H9 (cell line): ENCODE measurements at regions not wholly inside any gene's neighbourhood (a gene's known extent, or its start where the extent isn't known, plus 50 kb on each side); places are given as distances from the start of the nearest gene placed in this dataset.

Experiments
- DNase-seq: peaks from one replicate; pipeline ENCODE4 v3.0.0-alpha.2; 2017
- H2AFZ ChIP-seq: one replicate; pipeline ENCODE4 v1.6.1; 2013; ENCODE audit warnings: mild to moderate bottlenecking, low read length, control low read depth, moderate library complexity
- H2AK5ac ChIP-seq: 2 replicates; pipeline ENCODE4 v1.6.1; 2013; ENCODE audit warnings: low read length, control low read depth, mixed read lengths; ENCODE audit not compliant: insufficient read length
- H2BK120ac ChIP-seq: one replicate; pipeline ENCODE4 v1.6.1; 2013; ENCODE audit warnings: low read depth, mild to moderate bottlenecking, low read length, control low read depth, inconsistent platforms; ENCODE audit not compliant: poor library complexity, severe bottlenecking
- H2BK12ac ChIP-seq: 2 replicates; pipeline ENCODE4 v1.6.1; 2013; ENCODE audit warnings: low read length, control low read depth, mixed read lengths, low read depth; ENCODE audit not compliant: insufficient read length
- H2BK15ac ChIP-seq: 2 replicates; pipeline ENCODE4 v1.6.1; 2013; ENCODE audit warnings: low read depth, low read length, control low read depth
- H2BK20ac ChIP-seq: one replicate; pipeline ENCODE4 v1.6.1; 2013; ENCODE audit warnings: low read depth, mild to moderate bottlenecking, low read length, control low read depth, inconsistent platforms; ENCODE audit not compliant: poor library complexity, severe bottlenecking
- H2BK5ac ChIP-seq: 2 replicates; pipeline ENCODE4 v1.6.1; 2013; ENCODE audit warnings: low read length, control low read depth, mixed read lengths; ENCODE audit not compliant: insufficient read length
- H3K14ac ChIP-seq: 2 replicates; pipeline ENCODE4 v1.6.1; 2013; ENCODE audit warnings: low read length, control low read depth; ENCODE audit not compliant: insufficient read depth
- H3K18ac ChIP-seq: 2 replicates; pipeline ENCODE4 v1.6.1; 2013; ENCODE audit warnings: low read depth, mild to moderate bottlenecking, mixed read lengths, low read length, control low read depth; ENCODE audit not compliant: insufficient read length
- H3K23ac ChIP-seq: 2 replicates; pipeline ENCODE4 v1.6.1; 2013; ENCODE audit warnings: low read length, control low read depth, mixed read lengths, low read depth; ENCODE audit not compliant: insufficient read length
- H3K23me2 ChIP-seq: 2 replicates; pipeline ENCODE4 v1.6.1; 2013; ENCODE audit warnings: low read depth, mild to moderate bottlenecking, mixed read lengths, low read length, control low read depth; ENCODE audit not compliant: insufficient read length, poor library complexity, severe bottlenecking
- H3K27ac ChIP-seq: 2 replicates; pipeline ENCODE4 v1.5.1; 2013; ENCODE audit warnings: low read length, control low read depth, mixed read lengths, low read depth; ENCODE audit not compliant: insufficient read length
- H3K27me3 ChIP-seq: 2 replicates; pipeline ENCODE4 v1.6.1; 2013; ENCODE audit warnings: low read length, control low read depth, inconsistent platforms; ENCODE audit not compliant: insufficient read depth
- H3K4ac ChIP-seq: 2 replicates; pipeline ENCODE4 v1.6.1; 2013; ENCODE audit warnings: low read depth, mild to moderate bottlenecking, control low read depth, inconsistent platforms, low read length, moderate library complexity
- H3K4me1 ChIP-seq: 2 replicates; pipeline ENCODE4 v1.6.1; 2013; ENCODE audit warnings: low read length, control low read depth, inconsistent platforms; ENCODE audit not compliant: insufficient read depth
- H3K4me2 ChIP-seq: 2 replicates; pipeline ENCODE4 v1.6.1; 2013; ENCODE audit warnings: low read length, control low read depth, mixed read lengths; ENCODE audit not compliant: insufficient read length, insufficient read depth
- H3K56ac ChIP-seq: 2 replicates; pipeline ENCODE4 v1.6.1; 2013; ENCODE audit warnings: low read depth, mild to moderate bottlenecking, mixed read lengths, low read length, control low read depth; ENCODE audit not compliant: insufficient read length
- H3K79me1 ChIP-seq: 2 replicates; pipeline ENCODE4 v1.6.1; 2013; ENCODE audit warnings: low read depth, mild to moderate bottlenecking, moderate library complexity, low read length, control low read depth, inconsistent platforms; ENCODE audit not compliant: insufficient read depth, poor library complexity, severe bottlenecking
- H3K79me2 ChIP-seq: 2 replicates; pipeline ENCODE4 v1.6.1; 2013; ENCODE audit warnings: low read length, control low read depth, inconsistent platforms; ENCODE audit not compliant: insufficient read depth
- H3K9ac ChIP-seq: 2 replicates; pipeline ENCODE4 v1.6.1; 2013; ENCODE audit warnings: low read length, control low read depth, mixed read lengths; ENCODE audit not compliant: insufficient read length; ENCODE audit errors: extremely low read depth
- H3K9me3 ChIP-seq: one replicate; pipeline ENCODE4 v1.6.1; 2013; ENCODE audit warnings: low read depth, low read length, inconsistent platforms; ENCODE audit not compliant: control insufficient read depth
- H3T11ph ChIP-seq: one replicate; pipeline ENCODE4 v1.6.1; 2013; ENCODE audit warnings: mild to moderate bottlenecking, low read length, control low read depth, inconsistent platforms
- H4K20me1 ChIP-seq: one replicate; pipeline ENCODE4 v1.6.1; 2013; ENCODE audit not compliant: control insufficient read depth, insufficient read length, insufficient read depth
- H4K5ac ChIP-seq: 2 replicates; pipeline ENCODE4 v1.6.1; 2013; ENCODE audit warnings: low read depth, mild to moderate bottlenecking, mixed read lengths, low read length, control low read depth; ENCODE audit not compliant: insufficient read length
- H4K8ac ChIP-seq: replicated peaks from 2 replicates; pipeline ENCODE4 v1.6.1; 2013; ENCODE audit warnings: low read length, control low read depth, mixed read lengths, low read depth; ENCODE audit not compliant: insufficient read length
- H4K91ac ChIP-seq: 2 replicates; pipeline ENCODE4 v1.6.1; 2013; ENCODE audit warnings: low read depth, mild to moderate bottlenecking, moderate library complexity, mixed read lengths, low read length, control low read depth; ENCODE audit not compliant: insufficient read length
- H3K27ac Mint-ChIP-seq, 3 experiments: 2 replicates in 2 of 3; 3 replicates in 1 of 3; pipeline ENCODE4 v1.8.0; 2020 to 2021; ENCODE audit warnings: mixed read lengths in 3 of 3, mild to moderate bottlenecking in 1 of 3, moderate library complexity in 1 of 3
- H3K27me3 Mint-ChIP-seq: 2 replicates; pipeline ENCODE4 v1.8.0; 2021; ENCODE audit warnings: low read depth, mild to moderate bottlenecking, moderate library complexity, mixed read lengths
- H3K36me3 Mint-ChIP-seq, 3 experiments: 2 replicates in 2 of 3; 3 replicates in 1 of 3; pipeline ENCODE4 v1.8.0; 2020 to 2021; ENCODE audit warnings: low read depth in 3 of 3, mixed read lengths in 3 of 3; ENCODE audit not compliant: insufficient read depth in 1 of 3
- H3K4me1 Mint-ChIP-seq, 2 experiments: 2 replicates each; pipeline ENCODE4 v1.8.0; 2020; ENCODE audit warnings: mixed read lengths in 2 of 2
- H3K4me3 Mint-ChIP-seq, 2 experiments: 2 replicates in 1 of 2; 3 replicates in 1 of 2; pipeline ENCODE4 v1.8.0; 2020 to 2021; ENCODE audit warnings: mild to moderate bottlenecking in 2 of 2, mixed read lengths in 2 of 2, moderate library complexity in 1 of 2
- H3K9me3 Mint-ChIP-seq, 2 experiments: 2 replicates in 1 of 2; 3 replicates in 1 of 2; pipeline ENCODE4 v1.8.0; 2020; ENCODE audit warnings: mild to moderate bottlenecking in 2 of 2, mixed read lengths in 2 of 2, moderate library complexity in 1 of 2
- WGBS: extraction: QIAGEN DNeasy Blood & Tissue Kit; methylation state at CpG from one replicate; pipeline ENCODE4 v1.1.7; 2013; ENCODE audit warnings: missing lambda C conversion rate, low lambda C conversion rate, mixed read lengths; ENCODE audit not compliant: insufficient read length; ENCODE audit errors: extremely low coverage; 5-methylcytosine and 5-hydroxymethylcytosine counted together
- TF ChIP-seq, protein P1 (sequence below): fragments of 200-600 bp; sonication (generic); conservative IDR thresholded peaks from 3 replicates; pipeline ENCODE4 v1.8.0; 2021; ENCODE audit warnings: antibody characterized with exemption, mild to moderate bottlenecking

DNA sequence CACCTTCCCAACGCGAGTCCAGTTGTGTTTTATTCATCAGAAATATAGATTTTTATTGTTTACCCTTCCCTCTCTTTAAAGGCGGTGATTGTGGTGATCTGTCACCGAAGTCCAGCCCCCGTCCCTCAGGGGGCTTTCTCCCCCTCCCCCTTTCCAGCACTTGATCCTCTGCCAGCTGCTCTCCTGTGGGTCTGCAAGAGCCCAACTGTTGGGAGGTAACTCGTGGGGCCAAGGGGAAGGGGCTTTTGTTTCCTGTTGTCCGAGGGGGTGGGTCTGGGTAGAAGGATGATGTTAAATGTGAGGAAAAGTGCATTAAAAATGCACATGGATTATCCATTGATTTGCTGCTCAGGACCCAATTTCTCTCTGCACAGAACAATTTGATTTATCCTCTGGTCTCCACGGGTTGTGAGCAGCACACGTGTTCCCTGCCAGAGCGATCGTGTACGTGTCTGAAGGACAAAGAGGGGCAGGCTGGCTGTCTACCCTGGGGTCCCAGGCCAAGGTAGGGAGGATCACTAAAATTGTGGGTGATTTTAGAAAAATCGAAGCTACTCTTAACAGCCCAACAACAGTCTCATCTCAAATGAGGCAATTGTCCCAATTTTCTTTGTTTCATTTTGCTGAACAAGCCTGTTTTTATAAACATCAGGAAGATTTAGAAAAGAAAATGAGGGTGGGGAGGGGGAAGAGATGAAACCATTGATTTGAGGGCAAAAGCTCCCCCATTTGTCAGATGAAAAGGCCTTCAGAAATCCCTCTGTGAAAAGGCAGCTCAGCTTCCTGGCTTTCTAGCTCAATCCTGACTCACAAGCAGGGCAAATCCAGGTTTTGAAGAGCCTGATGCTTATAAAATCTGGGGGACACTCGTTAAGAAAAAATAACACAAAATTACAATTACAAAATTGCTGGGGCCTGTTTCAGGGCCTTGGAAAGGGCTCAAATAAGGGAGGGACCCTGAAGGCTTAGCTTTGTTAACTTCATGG, 176.2 kb downstream of the RHOU start:
- DNase-seq = no peak
- peaks cover 22 to 27% of the 10 kb centered on the region in 2 experiments for H3K4me1 Mint-ChIP-seq
- no peaks in the 10 kb centered on the region for H4K20me1 ChIP-seq
- no peak overlapping the region for H2AK5ac ChIP-seq
- no peak overlapping the region for H3K23ac ChIP-seq
- no peak overlapping the region for H3K4ac ChIP-seq
- H2AFZ ChIP-seq = no peak overlapping the region
- no peak overlapping the region for H4K5ac ChIP-seq
- no peaks in the 10 kb centered on the region for H3K27me3 ChIP-seq
- H3K4me3 Mint-ChIP-seq = peak overlapping the region in 1 of 2 experiments; percentile 34; a peak in 1 of 5 replicates
- H2BK120ac ChIP-seq = no peak overlapping the region
- H2BK20ac ChIP-seq = no peak overlapping the region
- no peak overlapping the region for H3K18ac ChIP-seq
- WGBS = no CpG with 5 or more reads among the region's 14 CpGs
- H2BK5ac ChIP-seq = no peak overlapping the region
- H3K4me1 ChIP-seq = no peaks in the 10 kb centered on the region; the same call in 1 of the 2 replicates
- H3K9me3 Mint-ChIP-seq = peaks cover 4% of the 10 kb centered on the region in 2 experiments
- no peak overlapping the region for H3K4me2 ChIP-seq
- H3K36me3 Mint-ChIP-seq = peaks cover 3 to 6% (median 4%) of the 10 kb centered on the region in 3 experiments; a peak in 6 of 7 replicates
- no peak overlapping the region for H3K14ac ChIP-seq
- no peak overlapping the region for H4K8ac ChIP-seq
- TF ChIP-seq, protein P1, sequence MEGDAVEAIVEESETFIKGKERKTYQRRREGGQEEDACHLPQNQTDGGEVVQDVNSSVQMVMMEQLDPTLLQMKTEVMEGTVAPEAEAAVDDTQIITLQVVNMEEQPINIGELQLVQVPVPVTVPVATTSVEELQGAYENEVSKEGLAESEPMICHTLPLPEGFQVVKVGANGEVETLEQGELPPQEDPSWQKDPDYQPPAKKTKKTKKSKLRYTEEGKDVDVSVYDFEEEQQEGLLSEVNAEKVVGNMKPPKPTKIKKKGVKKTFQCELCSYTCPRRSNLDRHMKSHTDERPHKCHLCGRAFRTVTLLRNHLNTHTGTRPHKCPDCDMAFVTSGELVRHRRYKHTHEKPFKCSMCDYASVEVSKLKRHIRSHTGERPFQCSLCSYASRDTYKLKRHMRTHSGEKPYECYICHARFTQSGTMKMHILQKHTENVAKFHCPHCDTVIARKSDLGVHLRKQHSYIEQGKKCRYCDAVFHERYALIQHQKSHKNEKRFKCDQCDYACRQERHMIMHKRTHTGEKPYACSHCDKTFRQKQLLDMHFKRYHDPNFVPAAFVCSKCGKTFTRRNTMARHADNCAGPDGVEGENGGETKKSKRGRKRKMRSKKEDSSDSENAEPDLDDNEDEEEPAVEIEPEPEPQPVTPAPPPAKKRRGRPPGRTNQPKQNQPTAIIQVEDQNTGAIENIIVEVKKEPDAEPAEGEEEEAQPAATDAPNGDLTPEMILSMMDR = no peak
- H3K27ac ChIP-seq = no peak overlapping the region
- no peaks in the 10 kb centered on the region for H3K23me2 ChIP-seq
- H3K9me3 ChIP-seq = no peaks in the 10 kb centered on the region
- H3K27ac Mint-ChIP-seq = peak overlapping the region in 2 of 3 experiments; percentile 36 to 49; a peak in 3 of 7 replicates
- H3K79me1 ChIP-seq = no peaks in the 10 kb centered on the region
- H3K56ac ChIP-seq = no peak overlapping the region
- no peak overlapping the region for H2BK15ac ChIP-seq
- H3K27me3 Mint-ChIP-seq = no peaks in the 10 kb centered on the region
- no peak overlapping the region for H3T11ph ChIP-seq
- H2BK12ac ChIP-seq = no peak overlapping the region
- H4K91ac ChIP-seq = no peak overlapping the region
- H3K9ac ChIP-seq = no peak overlapping the region
- no peaks in the 10 kb centered on the region for H3K79me2 ChIP-seq
